Upper lobe of right lung (tissue), 1 donor: ENCODE measurements at regions not wholly inside any gene's neighbourhood (a gene's known extent, or its start where the extent isn't known, plus 50 kb on each side); places are given as distances from the start of the nearest gene placed in this dataset.

Experiments
- ATAC-seq: fragments of 200-7000 bp; cut with Tn5 transposase; one replicate; pipeline ENCODE4 v1.9.1; 2020; ENCODE audit warnings: mild to moderate bottlenecking, moderate library complexity
- DNase-seq: peaks from one replicate; pipeline ENCODE4 v3.0.0-alpha.2; 2020
- H3K27ac ChIP-seq: fragments of 200-600 bp; one replicate; pipeline ENCODE4 v1.8.0; 2022
- H3K27me3 ChIP-seq: fragments of 200-600 bp; one replicate; pipeline ENCODE4 v1.8.0; 2022; ENCODE audit warnings: mild to moderate bottlenecking
- H3K36me3 ChIP-seq: fragments of 200-600 bp; one replicate; pipeline ENCODE4 v1.8.0; 2022
- H3K4me1 ChIP-seq: fragments of 200-600 bp; one replicate; pipeline ENCODE4 v1.8.0; 2022
- H3K4me3 ChIP-seq: fragments of 200-600 bp; one replicate; pipeline ENCODE4 v1.8.0; 2022; ENCODE audit warnings: mild to moderate bottlenecking
- H3K9me3 ChIP-seq: fragments of 200-600 bp; one replicate; pipeline ENCODE4 v1.8.0; 2022
- CTCF ChIP-seq: fragments of 200-600 bp; IDR thresholded peaks from one replicate; pipeline ENCODE4 v1.8.0; 2022; ENCODE audit warnings: antibody characterized with exemption
- intact Hi-C: fragments of 100-400 bp; cut with DNase I; formaldehyde crosslinking; loops from one replicate; pipeline ENCODE4 v1.11.0; 2022
- donor health status: DM: no; HTN: yes; CAD: no; lungs with severe emphysema.

DNA sequence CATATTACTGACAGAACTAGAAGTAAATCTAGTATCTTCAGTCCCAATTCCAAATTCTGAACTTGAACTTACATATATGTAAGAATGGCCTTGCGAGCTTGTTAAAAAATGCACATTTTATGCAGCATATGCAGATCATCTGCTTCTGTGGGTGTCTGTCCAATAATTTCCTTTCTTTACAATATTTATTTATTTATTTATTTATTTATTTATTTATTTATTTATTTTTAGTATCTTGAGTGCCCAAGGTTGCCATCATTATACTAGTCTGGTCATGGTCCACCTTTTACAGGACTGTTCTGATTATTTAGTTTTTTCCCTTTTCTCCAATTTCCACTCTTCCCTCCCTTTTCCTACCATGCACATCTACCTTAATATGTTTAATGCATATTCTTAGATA lies 528.4 kb downstream of the COL12A1 start:
- no peak for TF ChIP-seq CTCF
- H3K4me3 ChIP-seq, result no peak overlapping the region
- no peak for DNase-seq
- intact Hi-C loops, result no loop called here
- no peak overlapping the region for H3K27ac ChIP-seq
- no peaks in the 10 kb centered on the region for H3K9me3 ChIP-seq
- no peaks in the 10 kb centered on the region for H3K4me1 ChIP-seq
- H3K27me3 ChIP-seq, result no peaks in the 10 kb centered on the region
- no peaks in the 10 kb centered on the region for H3K36me3 ChIP-seq
- ATAC-seq, result no peak

- H3K27me3 ChIP-seq, result no peaks in the 10 kb centered on the region
- no peak for ATAC-seq
- no peak for DNase-seq
- no peak for TF ChIP-seq CTCF
- H3K4me3 ChIP-seq, result no peak overlapping the region
- H3K4me1 ChIP-seq, result no peaks in the 10 kb centered on the region
- intact Hi-C loops, result no loop called here
- H3K36me3 ChIP-seq, result no peaks in the 10 kb centered on the region
- H3K9me3 ChIP-seq, result no peaks in the 10 kb centered on the region
- H3K27ac ChIP-seq, result no peak overlapping the region
These were observed 528.9 kb downstream of the COL12A1 start for GRCh38 chr6:74676906-74677305.

DNA sequence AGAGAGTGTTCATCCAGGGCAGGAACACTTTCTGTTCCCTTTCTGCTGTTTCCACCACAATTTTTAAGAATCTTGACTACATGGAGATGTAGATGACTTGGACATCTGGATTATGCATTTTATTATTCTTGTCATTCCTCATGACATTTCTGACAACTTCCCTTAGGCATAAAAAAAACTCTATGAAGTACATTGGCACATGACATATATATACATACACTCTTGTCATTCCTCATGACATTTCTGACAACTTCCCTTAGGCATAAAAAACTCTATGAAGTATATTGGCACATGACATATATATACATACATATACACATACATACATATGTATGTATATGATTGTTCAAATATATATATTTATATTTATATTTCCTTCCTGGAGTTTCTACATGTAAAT lies 531.5 kb downstream of the COL12A1 start:
- no peak overlapping the region for H3K27ac ChIP-seq
- H3K36me3 ChIP-seq, result no peaks in the 10 kb centered on the region
- DNase-seq (no peak), ATAC-seq (no peak)
- no peaks in the 10 kb centered on the region for H3K27me3 ChIP-seq
- no peak overlapping the region for H3K4me3 ChIP-seq
- no peaks in the 10 kb centered on the region for H3K9me3 ChIP-seq
- intact Hi-C loops, result no loop called here
- no peak for TF ChIP-seq CTCF
- H3K4me1 ChIP-seq, result no peaks in the 10 kb centered on the region

GRCh38 chr6:74671558-74672025 lies 534.3 kb downstream of the COL12A1 start:
- DNase-seq (no peak), ATAC-seq (no peak)
- TF ChIP-seq CTCF, result no peak
- Histone ChIP-seq H3K36me3 (no peaks in the 10 kb centered on the region), H3K27ac (no peak overlapping the region), H3K4me1 (no peaks in the 10 kb centered on the region), H3K9me3 (no peaks in the 10 kb centered on the region), H3K4me3 (no peak overlapping the region), H3K27me3 (no peaks in the 10 kb centered on the region)
- intact Hi-C loops, result no loop called here

DNA sequence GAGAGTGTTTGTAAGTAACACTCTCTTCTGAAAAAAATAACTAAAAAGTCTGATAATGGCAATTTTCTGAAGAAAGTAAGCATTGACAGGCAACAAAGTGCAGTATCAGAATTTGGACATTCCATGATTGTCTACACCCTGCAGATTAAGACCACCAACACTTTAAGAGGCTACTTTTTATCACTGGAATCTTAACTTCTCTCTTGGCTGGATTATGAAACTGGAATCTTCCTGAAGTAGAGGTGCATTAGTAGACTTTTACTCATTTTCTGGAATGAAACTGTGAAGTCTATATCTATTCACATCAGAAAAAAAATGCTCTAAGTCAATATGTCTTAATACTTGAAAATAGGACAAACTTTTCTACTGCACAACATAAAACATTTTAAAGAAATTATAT lies 547.5 kb downstream of the COL12A1 start:
- no peak for TF ChIP-seq CTCF
- intact Hi-C loops, result no loop called here
- DNase-seq, result no peak
- no peak for ATAC-seq
- Histone ChIP-seq H3K27me3 (no peaks in the 10 kb centered on the region), H3K36me3 (no peaks in the 10 kb centered on the region), H3K9me3 (no peaks in the 10 kb centered on the region), H3K4me3 (no peak overlapping the region), H3K4me1 (no peaks in the 10 kb centered on the region), H3K27ac (no peak overlapping the region)

DNA sequence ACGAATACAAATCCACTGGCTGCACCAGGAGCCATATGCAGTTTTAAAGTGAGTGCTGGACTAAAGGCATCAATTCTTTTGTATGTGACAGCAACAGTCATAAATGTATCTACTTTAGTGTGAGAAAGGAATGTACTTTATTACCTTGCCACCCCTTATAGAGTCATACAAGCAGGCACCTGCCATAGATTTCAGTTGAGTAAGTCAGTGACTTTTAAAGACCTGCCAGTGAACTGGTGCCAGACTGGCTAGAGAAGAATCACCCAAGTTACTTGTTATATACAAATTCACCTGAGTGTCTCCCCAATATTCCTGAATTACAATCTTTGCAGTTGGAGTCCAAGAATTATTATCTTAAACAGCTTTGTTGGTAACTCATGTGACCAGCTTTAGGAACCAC lies 547.9 kb downstream of the COL12A1 start:
- Histone ChIP-seq H3K4me1 (no peaks in the 10 kb centered on the region), H3K4me3 (no peak overlapping the region), H3K27ac (no peak overlapping the region), H3K9me3 (no peaks in the 10 kb centered on the region), H3K27me3 (no peaks in the 10 kb centered on the region), H3K36me3 (no peaks in the 10 kb centered on the region)
- intact Hi-C loops, result no loop called here
- no peak for TF ChIP-seq CTCF
- DNase-seq, result no peak
- no peak for ATAC-seq
